ENCODE measurements at regions not wholly inside any gene's neighbourhood (a gene's known extent, or its start where the extent isn't known, plus 50 kb on each side); places are given as distances from the start of the nearest gene placed in this dataset.

DNA sequence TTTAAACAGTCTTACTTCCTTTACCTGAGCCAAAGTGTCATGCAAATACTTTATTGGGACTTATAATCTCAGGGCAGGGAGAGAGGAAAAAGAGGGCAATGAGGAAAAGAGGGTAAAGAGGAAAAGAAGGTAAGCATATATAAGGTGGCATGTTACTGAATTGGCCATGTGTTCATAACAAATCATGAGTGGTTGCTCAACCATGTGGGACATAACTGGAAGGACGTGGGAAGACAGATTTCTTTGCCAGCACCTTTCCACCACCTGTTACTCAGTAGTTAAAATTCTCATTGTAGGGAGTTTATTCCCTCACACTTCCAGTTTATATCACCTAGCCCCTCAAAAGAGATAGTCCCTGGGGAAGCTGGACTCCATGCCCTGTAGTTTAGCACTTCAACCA lies 54.7 kb upstream of the TPRG1 start:
- no peak for DNase-seq (ENCODE audit: low spot score)

DNA sequence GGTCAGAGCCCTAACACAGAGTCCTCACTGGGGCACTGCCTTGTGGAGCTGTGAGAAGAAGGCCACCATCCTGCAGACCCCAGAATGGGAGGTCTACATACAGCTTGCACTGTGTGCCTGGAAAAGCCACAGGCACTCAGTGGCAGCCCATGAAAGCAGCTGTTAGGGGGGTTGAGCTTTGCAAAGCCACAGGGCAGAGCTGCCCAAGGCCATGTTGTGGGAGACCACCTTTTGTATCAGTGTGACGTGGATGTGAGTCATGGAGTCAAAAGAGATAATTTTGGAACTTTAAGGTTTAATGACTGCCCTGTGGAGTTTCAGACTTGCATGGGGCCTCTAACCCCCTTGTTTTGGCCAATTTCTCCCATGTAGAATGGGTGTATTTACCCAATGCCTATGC lies 52.9 kb upstream of the TPRG1 start:
- no peak for DNase-seq (ENCODE audit: low spot score)

DNA sequence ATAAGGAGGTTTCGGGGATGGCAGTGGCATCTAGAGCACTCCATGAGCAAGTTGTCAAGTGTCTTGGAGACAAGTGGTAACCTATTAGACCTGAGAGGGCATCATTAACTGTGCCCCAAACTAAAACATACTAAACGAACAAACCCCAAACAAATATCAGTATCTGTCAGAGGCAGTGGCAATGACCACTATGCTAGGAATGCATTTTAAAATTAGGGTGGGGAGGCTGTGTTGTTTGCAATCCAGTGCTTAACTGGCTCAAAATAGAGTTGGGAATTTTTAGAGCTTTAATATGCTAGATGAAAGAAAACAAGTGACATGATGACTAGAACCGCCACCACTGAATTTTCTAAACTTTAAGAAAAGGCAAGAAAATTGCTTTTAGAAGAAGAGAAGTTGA lies 51.8 kb upstream of the TPRG1 start:
- no peak for DNase-seq (ENCODE audit: low spot score)

DNA sequence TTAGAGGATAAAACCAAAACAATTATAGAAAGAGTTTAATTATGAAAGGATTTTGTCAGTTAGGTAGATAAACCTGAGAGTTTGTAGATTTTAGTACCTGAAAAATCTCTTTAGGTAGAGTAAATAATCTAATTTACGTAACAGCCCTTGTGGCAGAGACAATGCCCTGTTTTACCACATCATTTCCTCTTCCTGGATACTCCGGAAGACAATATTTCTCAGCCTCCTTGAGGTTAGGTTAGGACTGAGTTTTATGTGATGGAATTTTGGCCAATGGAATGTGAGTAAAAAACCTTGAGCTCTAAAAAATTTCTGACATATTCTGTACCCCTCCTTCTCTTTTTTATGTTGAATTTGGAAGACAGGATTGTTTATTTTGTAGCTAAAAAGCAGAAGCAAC lies 50.7 kb upstream of the TPRG1 start:
- no peak for DNase-seq (ENCODE audit: low spot score)
